ENCODE measurements at regions not wholly inside any gene's neighbourhood (a gene's known extent, or its start where the extent isn't known, plus 50 kb on each side); places are given as distances from the start of the nearest gene placed in this dataset.

- TF ChIP-seq POLR2A (IDR thresholded peaks at IDR 0.05) (no peak), CTCF (IDR thresholded peaks at IDR 0.05) (no peak)
These were observed 362.5 kb downstream of the GPR37 start for GRCh38 chr7:124403112-124403511.

All from ovary (tissue), 3 donors.